Activated CD4-positive, alpha-beta T cell treated with anti-CD3 and anti-CD28 coated beads, Interleukin-2, amount 10 ng/mL, durations not matched to agents 24 days and 14 days (primary cell): ENCODE measurements at regions not wholly inside any gene's neighbourhood (a gene's known extent, or its start where the extent isn't known, plus 50 kb on each side); places are given as distances from the start of the nearest gene placed in this dataset.

ENCODE experiments used
- DNase-seq: peaks from one replicate; pipeline ENCODE4 v3.0.0; 2022
- H3K27ac Mint-ChIP-seq: one replicate; pipeline ENCODE4 v1.8.0; 2022; ENCODE audit warnings: mild to moderate bottlenecking, mixed read lengths
- H3K27me3 Mint-ChIP-seq: one replicate; pipeline ENCODE4 v1.8.0; 2022; ENCODE audit warnings: mixed read lengths
- H3K36me3 Mint-ChIP-seq: one replicate; pipeline ENCODE4 v1.8.0; 2022; ENCODE audit warnings: low read depth, mild to moderate bottlenecking, mixed read lengths
- H3K4me1 Mint-ChIP-seq: one replicate; pipeline ENCODE4 v1.8.0; 2021; ENCODE audit warnings: mixed read lengths
- H3K4me3 Mint-ChIP-seq: one replicate; pipeline ENCODE4 v1.8.0; 2022; ENCODE audit warnings: mild to moderate bottlenecking, moderate library complexity, mixed read lengths
- H3K9me3 Mint-ChIP-seq: one replicate; pipeline ENCODE4 v1.8.0; 2021; ENCODE audit warnings: mixed read lengths
- intact Hi-C: fragments of 100-400 bp; cut with micrococcal nuclease; formaldehyde crosslinking; loops from one replicate; pipeline ENCODE4 v1.15.1; 2023

GRCh38 chr2:221263573-221263972 is 308.5 kb downstream of the EPHA4 start:
- intact Hi-C loops = no loop called here
- Mint-ChIP-seq H3K36me3 (no peaks in the 10 kb centered on the region), H3K27me3 (no peaks in the 10 kb centered on the region), H3K4me3 (no peak overlapping the region), H3K4me1 (no peaks in the 10 kb centered on the region), H3K9me3 (no peaks in the 10 kb centered on the region), H3K27ac (no peak overlapping the region)
- DNase-seq = no peak

GRCh38 chr2:221264318-221264717 is 307.8 kb downstream of the EPHA4 start:
- H3K4me1 Mint-ChIP-seq = no peaks in the 10 kb centered on the region
- H3K27ac Mint-ChIP-seq = no peak overlapping the region
- H3K9me3 Mint-ChIP-seq = no peaks in the 10 kb centered on the region
- H3K4me3 Mint-ChIP-seq = no peak overlapping the region
- DNase-seq = no peak
- intact Hi-C loops = no loop called here
- H3K27me3 Mint-ChIP-seq = no peaks in the 10 kb centered on the region
- no peaks in the 10 kb centered on the region for H3K36me3 Mint-ChIP-seq

GRCh38 chr2:221267773-221268425 is 304.2 kb downstream of the EPHA4 start:
- no peak overlapping the region for H3K27ac Mint-ChIP-seq
- H3K36me3 Mint-ChIP-seq = no peaks in the 10 kb centered on the region
- H3K27me3 Mint-ChIP-seq = no peaks in the 10 kb centered on the region
- H3K4me1 Mint-ChIP-seq = no peaks in the 10 kb centered on the region
- intact Hi-C loops = no loop called here
- DNase-seq = no peak
- H3K9me3 Mint-ChIP-seq = no peaks in the 10 kb centered on the region
- H3K4me3 Mint-ChIP-seq = no peak overlapping the region

- Mint-ChIP-seq H3K4me3 (no peak overlapping the region), H3K4me1 (no peaks in the 10 kb centered on the region), H3K27ac (no peak overlapping the region), H3K36me3 (no peaks in the 10 kb centered on the region), H3K9me3 (no peaks in the 10 kb centered on the region), H3K27me3 (no peaks in the 10 kb centered on the region)
- no peak for DNase-seq
- intact Hi-C loops = no loop called here
Observed at GRCh38 chr2:221268631-221269030, 303.5 kb downstream of the EPHA4 start.

GRCh38 chr2:221270806-221271205 is 301.3 kb downstream of the EPHA4 start:
- H3K4me3 Mint-ChIP-seq = no peak overlapping the region
- H3K27me3 Mint-ChIP-seq = no peaks in the 10 kb centered on the region
- intact Hi-C loops = no loop called here
- no peaks in the 10 kb centered on the region for H3K9me3 Mint-ChIP-seq
- no peaks in the 10 kb centered on the region for H3K36me3 Mint-ChIP-seq
- no peak for DNase-seq
- no peak overlapping the region for H3K27ac Mint-ChIP-seq
- no peaks in the 10 kb centered on the region for H3K4me1 Mint-ChIP-seq

GRCh38 chr2:221272729-221273128 is 299.4 kb downstream of the EPHA4 start:
- Mint-ChIP-seq H3K9me3 (no peaks in the 10 kb centered on the region), H3K27ac (no peak overlapping the region), H3K36me3 (no peaks in the 10 kb centered on the region), H3K4me3 (no peak overlapping the region), H3K4me1 (no peaks in the 10 kb centered on the region), H3K27me3 (no peaks in the 10 kb centered on the region)
- intact Hi-C loops = no loop called here
- DNase-seq = no peak

- Mint-ChIP-seq H3K4me1 (no peaks in the 10 kb centered on the region), H3K36me3 (no peaks in the 10 kb centered on the region), H3K4me3 (no peak overlapping the region), H3K9me3 (no peaks in the 10 kb centered on the region), H3K27me3 (peaks cover 2% of the 10 kb centered on the region), H3K27ac (no peak overlapping the region)
- intact Hi-C loops = no loop called here
- no peak for DNase-seq
Observed at GRCh38 chr2:221276033-221276432, 296.1 kb downstream of the EPHA4 start.

- Mint-ChIP-seq H3K36me3 (no peaks in the 10 kb centered on the region), H3K9me3 (no peaks in the 10 kb centered on the region), H3K27me3 (peaks cover 2% of the 10 kb centered on the region), H3K4me1 (no peaks in the 10 kb centered on the region), H3K27ac (no peak overlapping the region), H3K4me3 (no peak overlapping the region)
- DNase-seq = no peak
- intact Hi-C loops = no loop called here
Observed at GRCh38 chr2:221276601-221277000, 295.5 kb downstream of the EPHA4 start.

- peaks cover 5% of the 10 kb centered on the region for H3K27me3 Mint-ChIP-seq
- H3K36me3 Mint-ChIP-seq = no peaks in the 10 kb centered on the region
- H3K9me3 Mint-ChIP-seq = no peaks in the 10 kb centered on the region
- no peak overlapping the region for H3K27ac Mint-ChIP-seq
- H3K4me1 Mint-ChIP-seq = no peaks in the 10 kb centered on the region
- no peak for DNase-seq
- no peak overlapping the region for H3K4me3 Mint-ChIP-seq
- intact Hi-C loops = no loop called here
Observed at GRCh38 chr2:221282386-221282785, 289.7 kb downstream of the EPHA4 start.

- intact Hi-C loops = no loop called here
- no peak overlapping the region for H3K27ac Mint-ChIP-seq
- no peak for DNase-seq
- no peaks in the 10 kb centered on the region for H3K4me1 Mint-ChIP-seq
- no peak overlapping the region for H3K4me3 Mint-ChIP-seq
- no peaks in the 10 kb centered on the region for H3K9me3 Mint-ChIP-seq
- H3K27me3 Mint-ChIP-seq = peaks cover 5% of the 10 kb centered on the region
- no peaks in the 10 kb centered on the region for H3K36me3 Mint-ChIP-seq
Observed at GRCh38 chr2:221283896-221284545, 288.1 kb downstream of the EPHA4 start.

GRCh38 chr2:221285148-221285547 is 287.0 kb downstream of the EPHA4 start:
- no peak for DNase-seq
- Mint-ChIP-seq H3K27ac (no peak overlapping the region), H3K4me1 (no peaks in the 10 kb centered on the region), H3K9me3 (no peaks in the 10 kb centered on the region), H3K27me3 (peaks cover 3% of the 10 kb centered on the region), H3K4me3 (no peak overlapping the region), H3K36me3 (no peaks in the 10 kb centered on the region)
- intact Hi-C loops = no loop called here

- intact Hi-C loops = no loop called here
Observed at GRCh38 chr2:221286406-221286805, 285.7 kb downstream of the EPHA4 start.

GRCh38 chr2:221289389-221289788 is 282.7 kb downstream of the EPHA4 start:
- no peaks in the 10 kb centered on the region for H3K27me3 Mint-ChIP-seq
- no peaks in the 10 kb centered on the region for H3K36me3 Mint-ChIP-seq
- intact Hi-C loops = no loop called here

More at GRCh38 chr2:221286406-221286805, 285.7 kb downstream of the EPHA4 start:
- Mint-ChIP-seq H3K4me3 (no peak overlapping the region), H3K27me3 (peaks cover 3% of the 10 kb centered on the region), H3K4me1 (no peaks in the 10 kb centered on the region), H3K9me3 (no peaks in the 10 kb centered on the region), H3K27ac (no peak overlapping the region), H3K36me3 (no peaks in the 10 kb centered on the region)
- DNase-seq = no peak

GRCh38 chr2:221289846-221290245 is 282.3 kb downstream of the EPHA4 start:
- Mint-ChIP-seq H3K27me3 (no peaks in the 10 kb centered on the region), H3K9me3 (no peaks in the 10 kb centered on the region), H3K4me1 (no peaks in the 10 kb centered on the region), H3K36me3 (no peaks in the 10 kb centered on the region), H3K27ac (no peak overlapping the region), H3K4me3 (no peak overlapping the region)
- no peak for DNase-seq
- intact Hi-C loops = no loop called here

More at GRCh38 chr2:221289389-221289788, 282.7 kb downstream of the EPHA4 start:
- H3K4me1 Mint-ChIP-seq = no peaks in the 10 kb centered on the region
- H3K27ac Mint-ChIP-seq = no peak overlapping the region
- no peaks in the 10 kb centered on the region for H3K9me3 Mint-ChIP-seq
- no peak overlapping the region for H3K4me3 Mint-ChIP-seq
- DNase-seq = no peak
